ENCODE measurements at regions not wholly inside any gene's neighbourhood (a gene's known extent, or its start where the extent isn't known, plus 50 kb on each side); places are given as distances from the start of the nearest gene placed in this dataset.
A peak's percentile ranks its signal among the peaks of the same experiment; 100 is the strongest.

GRCh38 chr5:158364367-158364766 lies 505.4 kb upstream of the CLINT1 start:
- Mint-ChIP-seq H3K27ac (no peak overlapping the region), H3K9me3 (no peaks in the 10 kb centered on the region), H3K27me3 (no peaks in the 10 kb centered on the region), H3K4me3 (no peak overlapping the region), H3K36me3 (no peaks in the 10 kb centered on the region), H3K4me1 (no peaks in the 10 kb centered on the region)
- DNase-seq = no peak

DNA sequence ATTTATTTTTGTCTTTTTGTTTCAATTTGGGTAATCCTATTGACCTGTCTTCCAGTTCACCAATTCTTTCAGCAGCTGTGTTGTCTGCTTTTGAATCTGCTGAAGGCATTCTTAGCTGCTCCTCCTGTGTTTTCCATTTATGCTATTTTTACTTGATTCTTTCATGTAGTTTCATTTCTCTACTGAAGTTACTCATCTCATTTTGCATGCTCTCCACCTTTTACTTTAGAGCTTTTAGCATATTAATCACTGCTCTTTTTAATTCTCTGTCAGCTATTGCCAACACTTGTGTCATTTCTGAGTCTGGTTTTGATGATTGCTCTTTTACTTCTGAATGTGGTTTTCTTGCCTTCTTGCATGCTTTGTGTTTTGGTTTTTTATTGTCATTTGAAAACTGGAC lies 496.0 kb upstream of the CLINT1 start:
- Mint-ChIP-seq H3K27me3 (no peaks in the 10 kb centered on the region), H3K36me3 (peaks cover 4% of the 10 kb centered on the region), H3K4me1 (peaks cover 9% of the 10 kb centered on the region), H3K27ac (peak overlapping the region; percentile 52), H3K4me3 (no peak overlapping the region), H3K9me3 (peaks cover 7% of the 10 kb centered on the region)
- DNase-seq = no peak

DNA sequence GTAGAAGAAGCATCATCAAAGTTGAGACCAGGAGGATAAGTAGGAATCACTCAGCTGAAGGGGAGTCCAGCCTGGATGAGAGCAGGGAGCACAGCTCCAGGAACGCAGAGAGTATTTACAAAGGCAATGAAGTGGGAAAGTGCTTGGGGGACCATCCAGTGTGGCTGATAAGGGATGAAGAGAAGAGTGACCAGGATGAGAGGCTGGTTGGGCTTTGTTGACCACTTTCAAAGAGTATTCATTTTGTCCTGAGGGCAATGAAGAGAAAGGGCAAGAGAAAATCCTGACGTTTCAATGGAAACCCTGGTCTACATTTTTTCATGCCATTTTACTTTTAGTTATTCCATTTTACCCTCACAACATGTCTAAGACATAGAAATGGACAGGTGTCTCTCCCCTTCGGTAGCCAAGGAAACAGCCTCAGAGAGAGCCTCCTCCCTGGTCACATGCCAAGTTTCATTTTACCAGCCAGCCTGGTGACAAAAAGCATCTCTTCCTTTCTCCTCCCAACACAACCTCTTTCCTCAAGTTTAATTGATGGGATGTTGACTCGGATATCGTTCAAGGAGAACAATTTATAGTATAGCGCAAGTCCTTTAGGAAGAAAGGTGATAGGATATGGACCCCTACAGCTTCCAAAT lies 492.7 kb upstream of the CLINT1 start:
- Mint-ChIP-seq H3K27ac (no peak overlapping the region), H3K27me3 (no peaks in the 10 kb centered on the region), H3K4me3 (no peak overlapping the region), H3K4me1 (peaks cover 9% of the 10 kb centered on the region), H3K36me3 (peaks cover 4% of the 10 kb centered on the region), H3K9me3 (peaks cover 7% of the 10 kb centered on the region)
- DNase-seq = no peak

GRCh38 chr5:158349987-158350386 lies 491.0 kb upstream of the CLINT1 start:
- Mint-ChIP-seq H3K27ac (no peak overlapping the region), H3K4me1 (peaks cover under 1% of the 10 kb centered on the region), H3K4me3 (no peak overlapping the region), H3K9me3 (peaks cover 9% of the 10 kb centered on the region), H3K27me3 (no peaks in the 10 kb centered on the region), H3K36me3 (peaks cover 3% of the 10 kb centered on the region)
- no peak for DNase-seq

DNA sequence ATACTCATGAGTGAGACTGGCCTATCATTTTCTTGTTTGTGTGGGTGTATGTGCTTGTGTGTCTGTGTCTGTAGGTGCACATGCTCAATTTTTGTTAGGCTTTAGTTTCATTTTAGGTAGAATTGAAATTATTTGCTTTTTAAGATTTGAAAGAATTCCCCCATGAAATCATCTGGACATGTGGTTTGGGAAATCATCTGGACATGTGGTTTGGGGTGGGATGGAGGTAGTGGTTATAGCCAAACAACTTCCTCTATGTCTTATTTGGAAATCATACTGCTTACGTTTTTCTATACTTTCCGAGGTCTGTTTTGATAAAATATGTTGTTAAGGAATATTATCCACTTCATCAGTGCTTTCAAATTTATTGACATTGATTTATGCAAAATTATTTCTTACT lies 485.4 kb upstream of the CLINT1 start:
- H3K27me3 Mint-ChIP-seq = peaks cover 3% of the 10 kb centered on the region
- H3K4me3 Mint-ChIP-seq = no peak overlapping the region
- no peak for DNase-seq
- no peak overlapping the region for H3K27ac Mint-ChIP-seq
- H3K9me3 Mint-ChIP-seq = peaks cover 5% of the 10 kb centered on the region
- no peaks in the 10 kb centered on the region for H3K36me3 Mint-ChIP-seq
- no peaks in the 10 kb centered on the region for H3K4me1 Mint-ChIP-seq

DNA sequence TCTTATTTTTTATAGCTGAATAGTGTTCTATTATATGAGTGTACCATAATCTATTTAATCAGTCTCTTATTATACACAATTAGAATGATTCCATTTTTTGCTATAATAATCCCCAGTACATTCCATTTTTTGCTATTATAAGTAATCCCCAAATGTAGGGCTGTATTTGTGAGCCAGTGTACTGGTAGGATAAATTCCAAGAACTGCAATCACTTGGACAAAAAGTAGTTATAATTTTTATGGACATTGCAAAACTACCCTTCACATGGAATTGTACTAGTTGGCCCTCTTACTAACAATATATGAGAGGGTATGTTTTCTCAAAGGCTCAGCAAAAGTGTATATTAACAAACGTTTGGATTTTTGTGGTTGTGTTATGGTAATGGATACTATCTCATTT lies 481.7 kb upstream of the CLINT1 start:
- Mint-ChIP-seq H3K4me3 (no peak overlapping the region), H3K36me3 (peaks cover under 1% of the 10 kb centered on the region), H3K9me3 (peaks cover 9% of the 10 kb centered on the region), H3K4me1 (no peaks in the 10 kb centered on the region), H3K27me3 (peaks cover 3% of the 10 kb centered on the region), H3K27ac (no peak overlapping the region)
- no peak for DNase-seq

GRCh38 chr5:158326256-158326655 lies 467.3 kb upstream of the CLINT1 start:
- Mint-ChIP-seq H3K9me3 (peaks cover 14% of the 10 kb centered on the region), H3K36me3 (no peaks in the 10 kb centered on the region), H3K27me3 (no peaks in the 10 kb centered on the region), H3K4me1 (no peaks in the 10 kb centered on the region), H3K4me3 (no peak overlapping the region), H3K27ac (no peak overlapping the region)
- no peak for DNase-seq

- no peaks in the 10 kb centered on the region for H3K27me3 Mint-ChIP-seq
- H3K27ac Mint-ChIP-seq = no peak overlapping the region
- H3K9me3 Mint-ChIP-seq = peaks cover 2% of the 10 kb centered on the region
- no peak overlapping the region for H3K4me3 Mint-ChIP-seq
- H3K4me1 Mint-ChIP-seq = no peaks in the 10 kb centered on the region
- DNase-seq = no peak
- no peaks in the 10 kb centered on the region for H3K36me3 Mint-ChIP-seq
These were observed 465.3 kb upstream of the CLINT1 start for GRCh38 chr5:158324236-158324635.

DNA sequence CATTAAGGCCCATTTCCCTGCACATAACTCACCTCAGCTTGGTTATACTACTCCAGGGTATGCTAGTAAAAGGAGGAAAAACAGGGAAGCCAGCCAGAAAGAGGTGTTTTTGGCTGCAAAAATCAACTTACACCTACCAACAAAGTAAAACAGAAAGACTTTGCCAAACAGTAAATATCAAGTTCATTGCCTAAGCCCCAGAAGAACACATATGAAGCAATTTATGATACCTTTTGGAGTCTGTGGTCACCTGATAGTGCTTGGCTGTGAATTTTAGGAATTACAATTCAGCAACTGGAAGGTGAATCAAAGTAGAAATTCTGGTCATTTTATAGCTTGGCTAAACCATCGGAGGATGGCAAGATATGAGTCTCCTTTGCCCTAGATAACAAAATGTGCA lies 463.7 kb upstream of the CLINT1 start:
- no peak overlapping the region for H3K4me3 Mint-ChIP-seq
- H3K27ac Mint-ChIP-seq = no peak overlapping the region
- H3K9me3 Mint-ChIP-seq = no peaks in the 10 kb centered on the region
- no peak for DNase-seq
- H3K4me1 Mint-ChIP-seq = no peaks in the 10 kb centered on the region
- H3K36me3 Mint-ChIP-seq = no peaks in the 10 kb centered on the region
- no peaks in the 10 kb centered on the region for H3K27me3 Mint-ChIP-seq

- Mint-ChIP-seq H3K36me3 (no peaks in the 10 kb centered on the region), H3K4me3 (no peak overlapping the region), H3K4me1 (no peaks in the 10 kb centered on the region), H3K27ac (no peak overlapping the region), H3K9me3 (no peaks in the 10 kb centered on the region), H3K27me3 (no peaks in the 10 kb centered on the region)
- DNase-seq = no peak
These were observed 462.0 kb upstream of the CLINT1 start for GRCh38 chr5:158320934-158321333.

GRCh38 chr5:158320178-158320674 lies 461.3 kb upstream of the CLINT1 start:
- Mint-ChIP-seq H3K9me3 (no peaks in the 10 kb centered on the region), H3K27ac (no peak overlapping the region), H3K4me1 (no peaks in the 10 kb centered on the region), H3K27me3 (no peaks in the 10 kb centered on the region), H3K4me3 (no peak overlapping the region), H3K36me3 (no peaks in the 10 kb centered on the region)
- no peak for DNase-seq

- no peak overlapping the region for H3K4me3 Mint-ChIP-seq
- H3K27me3 Mint-ChIP-seq = no peaks in the 10 kb centered on the region
- no peak overlapping the region for H3K27ac Mint-ChIP-seq
- no peaks in the 10 kb centered on the region for H3K4me1 Mint-ChIP-seq
- DNase-seq = no peak
- no peaks in the 10 kb centered on the region for H3K36me3 Mint-ChIP-seq
- no peaks in the 10 kb centered on the region for H3K9me3 Mint-ChIP-seq
These were observed 458.6 kb upstream of the CLINT1 start for GRCh38 chr5:158317507-158317906.

- DNase-seq = no peak
- H3K4me1 Mint-ChIP-seq = no peaks in the 10 kb centered on the region
- no peaks in the 10 kb centered on the region for H3K36me3 Mint-ChIP-seq
- no peaks in the 10 kb centered on the region for H3K9me3 Mint-ChIP-seq
- H3K27me3 Mint-ChIP-seq = peaks cover 7% of the 10 kb centered on the region
- H3K27ac Mint-ChIP-seq = no peak overlapping the region
- no peak overlapping the region for H3K4me3 Mint-ChIP-seq
These were observed 455.0 kb upstream of the CLINT1 start for GRCh38 chr5:158313733-158314464.

- no peaks in the 10 kb centered on the region for H3K4me1 Mint-ChIP-seq
- DNase-seq = no peak
- H3K27ac Mint-ChIP-seq = no peak overlapping the region
- peaks cover 7% of the 10 kb centered on the region for H3K27me3 Mint-ChIP-seq
- no peak overlapping the region for H3K4me3 Mint-ChIP-seq
- H3K9me3 Mint-ChIP-seq = no peaks in the 10 kb centered on the region
- H3K36me3 Mint-ChIP-seq = no peaks in the 10 kb centered on the region
These were observed 454.2 kb upstream of the CLINT1 start for GRCh38 chr5:158313027-158313732.

GRCh38 chr5:158309088-158309807 lies 450.3 kb upstream of the CLINT1 start:
- no peak for DNase-seq
- no peaks in the 10 kb centered on the region for H3K36me3 Mint-ChIP-seq
- H3K4me1 Mint-ChIP-seq = no peaks in the 10 kb centered on the region
- peaks cover 7% of the 10 kb centered on the region for H3K27me3 Mint-ChIP-seq
- no peak overlapping the region for H3K27ac Mint-ChIP-seq
- no peaks in the 10 kb centered on the region for H3K9me3 Mint-ChIP-seq
- H3K4me3 Mint-ChIP-seq = no peak overlapping the region
